ENCODE measurements at regions not wholly inside any gene's neighbourhood (a gene's known extent, or its start where the extent isn't known, plus 50 kb on each side); places are given as distances from the start of the nearest gene placed in this dataset.
"Not testable (repeated sequence)": the region's sequence is repeated elsewhere in the genome, so short reads cannot be mapped to it uniquely, and the experiment has no call there.

DNA sequence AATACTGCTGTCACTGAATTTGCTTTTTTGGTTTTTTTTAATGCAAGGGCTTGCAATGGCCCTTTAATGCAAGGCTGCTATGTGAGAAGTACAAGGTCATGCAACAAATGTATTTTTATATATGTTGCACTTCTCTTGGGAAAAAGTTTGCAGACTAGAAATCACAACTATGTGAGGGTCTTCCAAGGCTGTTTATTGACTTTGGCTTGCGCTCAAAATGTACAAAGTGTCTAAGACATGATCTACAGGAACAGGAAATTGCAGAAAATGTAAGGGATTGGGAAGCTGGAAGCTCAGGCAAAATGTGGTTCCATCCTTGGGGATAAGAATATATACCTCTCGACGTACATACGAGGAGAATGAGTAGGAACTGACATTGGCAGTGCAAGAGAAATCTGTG lies 92.2 kb upstream of the F13A1 start:
- DNase-seq (ENCODE audit: low spot score) = no peak

DNA sequence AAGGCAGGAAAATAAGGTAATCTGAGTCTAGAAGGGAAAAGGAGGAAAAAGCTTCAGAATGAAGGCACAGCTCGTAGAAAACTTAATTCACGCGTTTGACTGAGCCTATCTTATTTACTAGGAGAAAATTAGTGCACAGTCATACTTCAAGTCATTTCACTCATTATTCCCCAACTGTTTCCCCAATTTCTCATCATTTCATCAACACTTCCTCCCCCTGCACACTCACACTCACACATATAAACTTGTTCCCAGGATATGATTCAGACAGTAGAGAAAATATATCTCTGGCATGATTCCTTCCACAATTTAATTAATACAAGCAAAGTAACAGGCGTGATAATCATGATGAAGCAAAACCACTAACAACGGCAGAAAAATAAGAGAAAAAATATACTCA lies 94.5 kb upstream of the F13A1 start:
- DNase-seq (ENCODE audit: low spot score) = no peak

DNA sequence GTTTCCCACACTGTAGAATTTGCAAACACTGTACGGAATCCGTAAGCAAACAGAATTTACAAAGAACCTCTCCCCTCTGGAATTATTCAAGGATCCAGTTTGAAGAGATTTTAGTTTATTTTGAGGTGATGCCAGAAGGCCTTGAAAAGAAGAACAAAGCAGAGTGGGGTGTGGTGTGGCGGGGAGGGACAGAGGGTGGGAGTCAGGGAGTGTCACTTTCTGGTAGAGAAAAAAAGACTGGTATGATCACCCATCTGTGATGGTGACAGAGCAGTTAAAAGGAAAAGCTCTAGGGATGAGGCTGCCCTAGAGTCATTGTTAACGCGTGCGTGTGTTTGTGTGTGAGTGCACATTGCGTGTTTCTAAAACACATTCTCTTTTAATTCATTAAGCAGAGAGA lies 97.0 kb upstream of the F13A1 start:
- no peak for DNase-seq (ENCODE audit: low spot score)

DNA sequence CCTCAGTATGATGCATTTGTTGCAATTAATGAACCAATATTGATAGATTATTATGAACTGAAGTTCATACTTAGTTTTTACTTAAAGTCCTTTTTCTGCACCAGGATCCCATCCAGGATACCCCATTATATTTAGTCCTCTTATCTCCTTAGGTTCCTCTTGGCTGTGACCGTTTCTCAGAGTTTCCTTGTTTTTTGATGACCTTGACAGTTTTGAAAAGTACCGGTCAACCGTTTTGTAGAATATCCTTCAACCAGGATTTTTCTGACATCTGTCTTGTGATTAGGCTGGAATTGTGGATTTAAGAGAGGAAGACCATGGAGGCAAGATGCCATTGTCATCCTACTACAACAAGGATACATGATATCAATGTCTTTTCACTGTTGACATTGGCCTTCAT lies 98.0 kb upstream of the F13A1 start:
- no peak for DNase-seq (ENCODE audit: low spot score)

DNA sequence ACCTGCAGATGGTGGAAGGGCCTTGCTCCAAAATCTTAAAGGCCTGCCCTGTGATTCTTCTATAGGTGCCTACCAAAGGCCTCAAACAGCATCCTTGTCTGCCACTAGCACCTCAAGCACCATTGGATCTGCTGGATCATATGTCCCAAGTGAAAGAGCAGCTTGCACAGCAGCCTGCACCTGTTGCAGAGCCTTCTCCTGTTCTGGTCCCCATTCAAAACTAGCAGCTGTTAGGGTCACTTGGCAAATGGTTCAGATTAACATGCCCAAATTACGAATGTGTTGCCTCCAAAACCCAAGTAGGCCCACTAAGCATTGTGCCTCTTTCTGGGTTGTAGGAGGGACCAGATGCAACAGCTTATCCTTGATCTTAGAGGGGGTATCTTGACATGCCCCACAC lies 99.6 kb upstream of the F13A1 start:
- DNase-seq (ENCODE audit: low spot score) = no peak

DNA sequence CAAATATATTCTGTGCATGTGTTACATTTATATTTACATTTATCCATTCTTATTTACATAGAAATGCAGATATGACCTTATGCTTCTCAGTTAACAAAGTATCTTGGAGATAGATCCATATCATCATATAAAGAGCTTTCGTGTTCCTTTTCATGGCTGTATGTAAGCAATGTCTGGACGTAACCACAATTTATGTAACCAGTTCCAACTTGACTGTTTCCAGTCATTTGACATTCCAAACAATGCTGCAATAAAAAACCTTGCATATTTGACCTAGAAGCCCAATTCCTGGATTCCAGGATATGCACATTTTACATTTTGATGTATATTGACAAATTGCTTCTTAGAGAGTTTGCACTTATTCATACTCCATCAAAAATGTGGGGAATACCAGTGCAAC lies 113.7 kb upstream of the F13A1 start:
- no peak for DNase-seq (ENCODE audit: low spot score)

DNA sequence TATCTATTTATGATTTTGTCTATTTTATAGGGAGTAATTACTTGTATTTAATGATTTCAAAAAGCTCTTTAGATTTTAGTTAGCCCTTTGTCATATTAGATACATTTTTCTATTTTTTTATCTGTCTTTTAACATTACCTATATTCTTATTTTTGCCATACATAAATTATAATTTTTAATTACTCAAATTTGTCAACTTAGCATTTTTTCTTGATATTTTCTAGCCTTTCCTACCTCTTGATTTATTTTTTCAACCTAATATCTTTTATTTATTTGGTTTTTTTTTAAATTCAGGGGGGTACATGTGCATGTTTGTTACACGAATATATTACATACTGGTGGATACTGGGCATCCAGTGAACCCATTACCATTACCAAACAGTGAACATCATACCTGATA lies 114.3 kb upstream of the F13A1 start:
- no peak for DNase-seq (ENCODE audit: low spot score)

DNA sequence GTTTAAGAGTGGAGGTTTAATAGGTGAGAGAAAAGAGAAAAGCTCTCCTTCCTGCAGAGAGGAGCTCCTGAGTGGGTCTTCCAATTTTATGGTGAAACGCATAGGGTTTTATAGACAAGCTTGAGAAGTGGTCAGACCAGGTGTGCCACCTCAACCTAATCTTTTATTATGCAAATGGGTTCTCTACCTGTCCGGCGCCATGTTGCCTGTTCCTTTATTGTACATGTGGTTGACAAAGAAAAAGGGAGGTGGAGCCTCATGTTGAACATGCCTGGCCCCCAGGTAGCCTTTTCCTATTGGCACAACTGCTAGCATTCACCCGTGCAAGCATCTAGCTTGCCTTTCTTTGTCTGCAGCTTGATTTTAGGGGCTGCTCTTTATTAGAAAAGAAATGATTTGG lies 115.9 kb upstream of the F13A1 start:
- no peak for DNase-seq (ENCODE audit: low spot score)

DNA sequence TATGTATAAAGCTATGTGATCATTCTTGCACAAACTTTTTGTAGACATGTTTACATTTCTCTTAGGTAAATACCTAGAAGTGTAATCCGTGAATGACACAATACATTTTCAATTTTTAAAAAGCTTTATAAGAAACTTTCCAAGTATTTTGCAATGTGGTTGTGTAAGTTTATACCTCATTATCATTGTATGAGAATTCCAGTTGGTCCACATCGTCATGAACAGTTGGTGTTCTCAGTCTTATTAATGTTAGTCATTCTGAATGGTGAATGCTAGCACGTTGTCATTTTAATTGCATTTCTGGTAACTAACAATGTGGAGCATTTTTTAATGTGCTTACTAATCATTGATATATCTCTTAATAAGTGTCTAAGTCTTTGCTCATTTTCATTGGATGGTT lies 116.5 kb upstream of the F13A1 start:
- no peak for DNase-seq (ENCODE audit: low spot score)

DNA sequence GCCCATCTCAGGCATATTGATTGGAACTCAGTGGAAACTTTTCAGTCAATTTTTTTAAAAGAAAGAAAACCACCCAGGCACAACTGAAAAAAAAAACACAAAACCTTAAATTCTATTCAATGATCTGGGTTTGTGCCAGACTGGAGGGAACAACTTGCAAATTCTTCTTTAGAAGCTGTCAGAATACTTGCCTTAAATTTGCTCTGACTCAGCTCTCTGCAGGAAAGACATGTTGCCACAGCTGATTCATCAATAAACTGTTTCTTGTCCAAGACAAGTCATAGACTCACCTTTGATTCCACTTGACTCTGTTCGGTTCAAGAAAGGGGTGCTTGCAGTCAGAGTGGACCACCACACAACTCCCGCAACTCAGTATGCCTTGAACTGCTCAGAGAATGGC lies 117.8 kb upstream of the F13A1 start:
- no peak for DNase-seq (ENCODE audit: low spot score)

DNA sequence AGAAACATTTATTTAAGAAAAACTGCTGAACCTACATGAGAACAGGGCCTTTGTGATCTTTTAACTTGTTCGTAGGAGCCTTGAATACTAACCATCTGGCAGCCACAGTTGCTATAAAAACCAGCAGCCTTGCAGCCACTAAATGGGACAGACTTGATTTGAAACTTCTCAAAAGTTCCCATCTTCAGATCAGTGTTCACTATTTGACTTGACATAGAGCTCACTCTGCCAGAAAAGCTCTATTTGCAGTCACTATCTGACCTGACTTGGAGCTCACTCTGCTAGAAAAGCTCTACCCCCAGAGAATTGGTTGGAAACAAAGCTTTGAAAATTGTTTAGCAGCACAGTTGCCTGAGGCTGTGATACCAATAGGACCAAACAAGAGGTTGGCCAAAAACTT lies 119.3 kb upstream of the F13A1 start:
- no peak for DNase-seq (ENCODE audit: low spot score)

DNA sequence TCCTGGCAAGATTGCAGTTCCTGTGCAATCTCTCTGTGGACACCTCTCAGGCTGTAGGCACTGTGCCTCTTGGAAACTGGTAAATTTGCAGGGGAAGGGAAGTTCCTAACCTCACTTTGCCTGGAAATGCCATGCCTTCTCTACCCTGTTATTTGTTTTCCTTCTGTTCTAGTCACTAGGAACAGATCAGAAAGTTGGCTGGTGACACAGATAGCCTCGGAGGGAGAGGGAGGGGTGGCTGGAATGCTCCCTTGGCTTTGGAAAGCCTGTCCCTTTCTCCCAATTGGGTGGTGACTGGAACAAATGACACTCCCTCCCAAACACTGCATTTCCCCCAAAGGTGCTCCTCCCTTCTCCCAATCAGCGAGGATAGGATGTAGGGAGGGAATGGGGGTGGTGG lies 131.5 kb upstream of the F13A1 start:
- DNase-seq (ENCODE audit: low spot score) = no peak

DNA sequence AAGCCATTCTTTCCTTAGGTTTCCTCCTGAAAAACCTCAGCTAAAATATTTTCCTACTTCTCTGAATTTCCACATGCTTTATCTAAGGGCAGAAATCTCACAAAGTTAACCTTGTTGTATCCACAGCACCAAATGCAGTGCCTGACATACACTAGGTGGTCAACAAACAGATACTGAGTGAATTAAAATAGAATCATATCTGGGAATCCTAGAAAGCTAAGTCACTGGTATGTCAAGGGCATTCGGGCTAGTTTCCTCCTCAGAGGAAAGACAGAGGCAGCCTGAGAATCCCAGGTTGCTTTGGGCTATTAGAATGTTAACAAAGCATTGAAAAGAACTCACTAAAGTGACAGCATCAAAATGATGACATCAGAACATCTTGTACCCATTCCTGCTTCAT lies 132.7 kb upstream of the F13A1 start:
- DNase-seq (ENCODE audit: low spot score) = no peak

DNA sequence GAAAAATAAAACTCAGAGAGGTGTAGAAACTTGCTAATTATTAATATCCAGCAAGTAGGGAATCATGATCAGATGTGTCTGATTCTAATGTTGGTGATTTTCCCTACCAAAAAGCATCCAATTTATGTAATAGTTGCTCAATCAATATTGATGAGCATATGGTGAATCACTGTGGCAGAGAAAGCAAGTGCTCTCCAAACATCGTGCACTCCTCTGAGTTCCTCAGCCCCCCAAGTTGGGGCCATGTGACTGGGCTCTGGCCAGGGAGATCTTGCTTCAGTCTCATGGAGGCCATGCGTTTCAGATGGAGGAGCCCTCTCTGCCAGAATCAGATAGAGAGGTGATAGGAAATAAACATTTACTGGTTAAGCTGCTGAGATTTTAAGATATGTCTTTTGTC lies 133.2 kb upstream of the LY86 start:
- no peak for DNase-seq (ENCODE audit: low spot score)

DNA sequence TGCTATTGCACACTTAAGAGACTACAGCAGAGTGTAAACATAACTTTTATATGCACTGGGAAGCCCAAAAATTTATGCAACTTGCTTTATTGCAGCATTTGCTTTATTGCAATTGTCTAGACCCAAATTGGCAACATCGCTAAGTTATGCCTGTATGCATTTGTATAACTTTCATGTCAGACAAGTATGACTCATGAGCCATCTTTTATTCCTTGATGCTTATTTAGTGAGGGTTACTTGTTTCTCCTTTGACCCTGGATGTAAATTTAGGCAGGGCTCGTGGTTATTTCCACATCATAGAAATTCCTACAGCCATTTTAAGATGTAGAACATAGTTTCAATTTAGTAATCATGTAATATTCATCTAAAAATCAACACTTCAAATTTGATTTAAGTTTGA lies 130.3 kb upstream of the LY86 start:
- DNase-seq (ENCODE audit: low spot score) = no peak

DNA sequence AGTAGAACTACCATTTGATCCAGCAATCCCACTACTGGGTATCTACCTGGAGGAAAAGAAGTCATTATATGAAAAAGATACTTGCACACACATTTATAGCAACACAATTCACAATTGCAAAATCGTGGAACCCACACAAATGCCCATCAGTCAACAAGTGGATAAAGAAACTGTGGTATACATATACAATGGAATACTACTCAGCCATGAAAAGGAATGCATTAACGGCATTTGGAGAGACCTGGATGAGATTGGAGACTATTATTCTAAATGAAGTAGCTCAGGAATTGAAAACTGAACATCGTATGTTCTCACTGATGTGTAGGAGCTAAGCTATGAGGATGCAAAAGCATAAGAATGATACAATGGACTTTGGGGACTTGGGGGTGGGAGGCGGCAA lies 128.6 kb upstream of the LY86 start:
- DNase-seq (ENCODE audit: low spot score) = not testable (repeated sequence)

DNA sequence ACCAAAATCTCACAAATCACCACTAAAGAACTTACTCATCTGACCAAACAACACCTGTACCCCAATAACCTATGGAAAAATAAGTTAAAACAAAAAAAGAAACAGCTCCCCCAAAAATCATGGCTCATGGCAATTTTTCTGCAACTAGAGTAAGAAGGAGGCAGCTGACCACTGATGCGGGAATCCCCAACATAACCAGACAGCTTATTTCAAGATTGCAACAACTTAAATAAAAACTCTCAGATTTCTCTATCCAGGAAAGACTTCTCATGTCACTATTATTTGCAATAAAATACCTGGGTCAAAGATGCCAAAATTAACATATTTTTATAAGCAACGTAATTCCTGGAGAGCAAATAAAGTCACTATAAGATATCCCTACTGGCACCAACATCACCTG lies 128.1 kb upstream of the LY86 start:
- DNase-seq (ENCODE audit: low spot score) = no peak

DNA sequence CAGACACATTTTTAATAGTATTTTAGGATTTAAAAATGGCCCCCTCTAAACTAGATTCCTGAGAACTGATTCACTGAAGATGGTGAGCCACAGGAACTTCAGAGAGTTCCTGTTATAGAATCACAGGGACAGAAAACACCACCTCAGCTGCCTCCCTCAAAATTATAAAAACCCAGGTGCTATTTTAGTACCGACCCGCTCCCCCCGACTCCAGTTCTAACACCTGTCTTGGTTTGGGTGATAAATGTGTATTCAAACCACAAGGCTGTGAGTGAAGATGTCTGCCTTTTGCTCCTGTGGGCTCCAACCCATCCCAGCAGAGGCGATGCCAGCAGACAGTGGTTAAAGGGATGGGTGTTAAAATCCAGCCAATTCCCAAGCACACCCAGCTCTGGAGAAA lies 127.4 kb upstream of the LY86 start:
- no peak for DNase-seq (ENCODE audit: low spot score)

DNA sequence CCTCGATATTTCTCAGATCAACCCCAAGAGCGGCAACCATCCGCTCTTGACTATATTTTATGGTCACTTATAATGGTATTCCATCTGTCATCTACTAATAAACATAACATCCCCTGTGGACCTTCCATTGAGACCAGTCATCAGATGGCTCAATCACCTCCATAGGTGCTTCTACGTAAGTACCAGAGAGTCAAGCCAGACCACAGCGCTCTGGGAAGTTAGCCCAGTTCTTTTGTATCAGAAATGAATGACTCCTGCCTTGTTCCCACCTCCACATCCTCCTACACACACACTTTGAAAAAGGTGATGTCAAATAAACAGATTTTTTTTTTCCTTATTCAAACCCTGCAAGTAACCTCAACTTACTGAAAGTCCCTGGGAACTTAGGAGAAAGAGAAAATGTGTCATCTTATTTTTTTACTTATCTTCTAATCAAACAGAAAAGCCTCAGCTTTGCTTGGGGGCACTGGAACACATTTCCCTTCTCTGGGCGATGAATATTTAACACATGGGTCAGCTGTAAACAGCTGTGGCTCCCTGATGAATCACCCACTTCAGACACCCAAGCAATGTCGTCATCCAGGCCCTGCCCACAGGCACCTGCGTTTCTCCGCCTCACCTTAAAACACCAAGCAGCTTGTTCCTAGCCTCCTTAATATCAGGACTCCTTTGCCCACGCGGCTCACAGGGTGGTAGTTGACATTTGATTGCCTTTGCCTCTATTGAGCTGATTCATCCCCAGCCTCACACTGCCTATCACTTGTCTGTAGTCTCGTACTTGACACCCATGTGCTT lies 121.4 kb upstream of the LY86 start:
- DNase-seq (ENCODE audit: low spot score) = no peak

DNA sequence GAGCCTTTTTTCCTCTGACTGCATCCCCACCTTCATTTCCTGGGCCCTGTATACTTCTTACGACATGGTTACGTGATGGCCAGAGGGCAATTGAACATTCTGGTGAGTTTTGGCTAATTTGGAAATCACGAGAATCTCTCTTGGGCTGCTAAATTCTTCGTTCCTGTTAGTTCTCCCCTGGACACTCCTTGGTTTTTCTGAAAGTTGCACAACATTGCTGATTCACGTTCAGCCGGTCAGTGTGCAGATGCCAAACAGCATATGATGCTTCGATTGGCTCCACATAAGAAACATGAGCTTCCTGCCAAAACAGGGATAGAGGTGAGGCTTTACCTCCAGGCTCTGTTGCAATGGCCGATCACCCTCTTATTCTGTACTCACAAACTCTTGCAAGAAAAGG lies 119.4 kb upstream of the LY86 start:
- no peak for DNase-seq (ENCODE audit: low spot score)

DNA sequence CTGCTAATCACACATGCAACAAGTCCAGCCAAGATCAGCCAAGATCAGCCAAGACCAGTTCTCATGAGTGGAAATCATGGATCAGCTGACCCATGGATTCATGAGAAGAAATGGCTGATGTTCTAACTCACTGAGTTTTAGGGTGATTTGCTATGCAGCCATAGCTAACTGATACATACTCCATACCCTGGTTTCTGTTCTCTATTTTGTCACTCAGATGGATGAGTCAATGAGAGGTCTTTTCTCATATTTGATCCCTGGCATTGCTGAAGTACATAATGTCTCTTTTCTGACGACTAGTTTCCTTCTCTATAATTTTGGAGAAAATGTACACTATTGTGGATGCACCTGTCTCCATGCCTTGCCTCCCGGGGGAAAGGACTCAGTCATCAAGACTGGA lies 118.4 kb upstream of the LY86 start:
- DNase-seq (ENCODE audit: low spot score) = no peak

DNA sequence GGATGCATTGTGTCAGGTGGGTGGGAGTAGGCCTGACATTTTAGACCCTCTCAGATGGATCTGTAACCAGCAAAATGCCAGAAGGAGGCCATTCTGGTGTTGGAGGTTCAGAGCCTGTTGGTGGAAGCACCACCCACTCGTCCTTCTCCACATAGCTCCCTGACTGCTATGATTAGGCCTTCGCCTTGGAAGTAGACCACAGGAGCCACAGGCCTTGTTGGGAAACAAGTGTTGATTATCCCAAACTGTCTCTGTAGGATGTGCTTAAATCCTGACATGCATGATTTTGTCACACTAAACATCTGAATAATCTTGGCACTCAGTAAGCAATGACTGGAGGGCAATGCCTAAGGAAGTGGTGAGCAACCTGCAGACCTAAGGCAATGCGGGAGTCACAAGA lies 117.2 kb upstream of the LY86 start:
- DNase-seq (ENCODE audit: low spot score) = no peak

DNA sequence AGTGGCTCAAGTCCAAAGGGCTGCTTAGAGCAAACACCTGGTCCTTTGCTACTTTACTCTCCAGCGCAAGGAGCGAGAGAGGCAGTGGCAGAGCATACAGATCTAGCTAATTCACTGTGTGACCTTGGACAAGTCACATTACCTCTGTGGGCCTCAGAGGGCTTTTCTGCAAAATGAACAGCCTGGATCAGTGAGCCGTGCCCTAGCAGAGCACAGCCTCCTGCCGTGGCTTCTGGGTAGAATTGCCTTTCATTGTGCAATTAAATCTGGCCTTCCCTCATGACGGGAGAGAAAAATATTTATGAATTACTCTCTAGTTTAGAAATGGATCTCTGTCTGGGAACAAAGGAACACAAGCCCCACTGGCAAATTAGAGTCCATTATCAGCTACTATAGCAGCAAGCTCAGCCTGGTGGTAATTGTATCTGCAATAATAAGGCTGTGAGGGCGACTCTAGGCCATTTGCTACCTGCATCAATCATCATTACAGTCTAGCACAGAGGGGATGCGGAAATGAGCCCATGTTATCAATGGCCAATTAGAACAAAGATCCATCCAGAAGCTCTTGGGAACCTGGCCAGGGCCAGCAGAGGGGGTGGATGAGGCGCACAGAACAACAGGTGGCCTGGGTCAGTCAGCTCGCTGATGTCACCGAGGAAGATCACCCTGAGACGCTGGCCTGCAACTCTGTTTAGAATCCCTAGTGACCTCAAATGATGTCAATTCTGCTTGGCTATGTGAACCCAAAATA lies 114.2 kb upstream of the LY86 start:
- DNase-seq (ENCODE audit: low spot score) = no peak

DNA sequence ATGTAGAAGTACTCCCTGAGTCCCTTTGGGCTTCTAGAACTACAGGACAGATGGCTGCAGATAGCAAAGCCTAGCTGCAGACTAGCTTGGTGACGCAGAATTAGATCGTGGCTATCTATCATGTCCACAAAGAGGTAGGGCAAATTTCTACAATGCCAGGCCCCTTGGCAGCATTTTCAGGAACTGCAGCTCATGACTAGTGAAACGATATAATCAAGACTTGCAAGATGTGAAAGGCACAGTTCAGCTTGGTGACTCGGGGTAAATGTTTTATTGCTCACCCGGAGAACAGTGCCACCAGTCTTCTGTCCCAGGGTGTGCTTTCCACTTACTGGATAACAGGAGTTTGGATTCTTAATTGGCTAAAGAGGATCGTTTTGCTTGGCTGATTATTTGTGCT lies 108.7 kb upstream of the LY86 start:
- no peak for DNase-seq (ENCODE audit: low spot score)
